Esophagus squamous epithelium (tissue), 5 donors: ENCODE measurements at regions not wholly inside any gene's neighbourhood (a gene's known extent, or its start where the extent isn't known, plus 50 kb on each side); places are given as distances from the start of the nearest gene placed in this dataset.
"Not testable (repeated sequence)": the region's sequence is repeated elsewhere in the genome, so short reads cannot be mapped to it uniquely, and the experiment has no call there.

Experiments
- DNase-seq: peaks from one replicate; lab custom pipeline; 2025; lab: John Stamatoyannopoulos, UW
- H3K27ac ChIP-seq, 4 donors: fragments of 200-600 bp; sonication (generic); one replicate each; pipeline ENCODE4 v1.5.1; 2016 to 2019; ENCODE audit warnings: mild to moderate bottlenecking in 1 of 4
- H3K27me3 ChIP-seq, 4 donors: fragments of 200-600 bp; sonication (generic); 1 replicate in 3 of 4; 2 replicates in 1 of 4; pipeline versions ENCODE4 v1.5.1 to v1.6.0; 2017 to 2021; ENCODE audit warnings: antibody characterized with exemption in 1 of 4
- H3K36me3 ChIP-seq, 3 donors: fragments of 200-600 bp; sonication (generic); one replicate each; pipeline ENCODE4 v1.5.1; 2016 to 2019
- H3K4me1 ChIP-seq, 3 donors: fragments of 200-600 bp; sonication (generic); one replicate each; pipeline ENCODE4 v1.5.1; 2017 to 2019
- H3K4me3 ChIP-seq, 4 donors: fragments of 200-600 bp; sonication (generic); 1 replicate in 3 of 4; 2 replicates in 1 of 4; pipeline ENCODE4 v1.5.1; 2016 to 2019; ENCODE audit warnings: mild to moderate bottlenecking in 2 of 4, moderate library complexity in 1 of 4
- H3K9me3 ChIP-seq, 3 donors: fragments of 200-600 bp; sonication (generic); one replicate each; pipeline ENCODE4 v1.5.1; 2016 to 2019
- CTCF ChIP-seq, 6 experiments: fragments of 450-650 bp in 4 of 6; fragments of 200-600 bp in 2 of 6; sonication (generic) in 2 of 6; IDR thresholded peaks; one replicate each; pipeline ENCODE4 v1.5.1; 2016 to 2019; ENCODE audit warnings: antibody characterized with exemption in 6 of 6, mild to moderate bottlenecking in 4 of 6, moderate library complexity in 4 of 6
- POLR2A ChIP-seq, 4 donors: fragments of 450-650 bp; IDR thresholded peaks; one replicate each; pipeline ENCODE4 v1.6.1; 2017; ENCODE audit warnings: antibody characterized with exemption in 4 of 4, mild to moderate bottlenecking in 4 of 4, moderate library complexity in 3 of 4
- WGBS, 2 donors: methylation state at CpG; one replicate each; pipeline ENCODE4 v1.1.5; 2018; 5-methylcytosine and 5-hydroxymethylcytosine counted together
- intact Hi-C: fragments of 100-400 bp; cut with DNase I; formaldehyde crosslinking; loops from one replicate; pipeline ENCODE4 v1.15.0; 2022
- donor health status: DM: yes; HTN: yes; CAD: no.

DNA sequence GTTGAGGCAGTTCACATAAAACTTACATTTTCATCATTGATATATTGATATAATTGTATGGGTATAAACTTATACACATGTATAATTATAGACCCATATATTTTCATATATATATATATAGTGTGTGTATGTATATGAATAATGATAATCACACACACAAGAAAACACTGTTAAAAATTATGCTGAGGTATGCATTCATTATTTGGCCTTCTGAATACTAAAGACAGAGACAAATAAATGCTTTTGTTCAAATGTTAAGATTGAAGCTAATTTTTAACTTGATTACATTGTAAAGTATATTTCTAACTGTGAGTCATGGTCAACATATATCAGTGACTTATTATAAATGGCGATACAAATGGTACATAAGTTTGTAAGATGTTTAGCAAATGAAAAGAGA is 888.8 kb downstream of the OTOL1 start:
- no peak overlapping the region for H3K27ac ChIP-seq
- no peaks in the 10 kb centered on the region for H3K4me1 ChIP-seq
- WGBS, 2 donors: 52 to 81% methylated on average over 1 of the region's 1 CpG
- H3K9me3 ChIP-seq: no peaks in the 10 kb centered on the region
- TF ChIP-seq POLR2A (IDR thresholded peaks at IDR 0.05): no peak
- intact Hi-C loops: no loop called here
- no peak overlapping the region for H3K4me3 ChIP-seq
- DNase-seq: no peak
- H3K27me3 ChIP-seq: no peaks in the 10 kb centered on the region
- no peaks in the 10 kb centered on the region for H3K36me3 ChIP-seq

- Histone ChIP-seq H3K36me3 (no peaks in the 10 kb centered on the region), H3K9me3 (no peaks in the 10 kb centered on the region), H3K4me1 (no peaks in the 10 kb centered on the region), H3K27ac (no peak overlapping the region), H3K4me3 (no peak overlapping the region), H3K27me3 (no peaks in the 10 kb centered on the region)
- no peak for DNase-seq
- intact Hi-C loops: no loop called here
- WGBS, 2 donors: 39 to 55% methylated on average over 3 of the region's 3 CpGs
- TF ChIP-seq POLR2A (IDR thresholded peaks at IDR 0.05) (no peak), CTCF (IDR thresholded peaks at IDR 0.05) (no peak)
Observed at GRCh38 chr3:162390891-162391290, 894.3 kb downstream of the OTOL1 start.

- Histone ChIP-seq H3K36me3 (no peaks in the 10 kb centered on the region), H3K9me3 (no peaks in the 10 kb centered on the region), H3K4me3 (no peak overlapping the region), H3K4me1 (no peaks in the 10 kb centered on the region), H3K27ac (no peak overlapping the region), H3K27me3 (no peaks in the 10 kb centered on the region)
- intact Hi-C loops: no loop called here
- DNase-seq: no peak
- no peak for TF ChIP-seq POLR2A (IDR thresholded peaks at IDR 0.05)
- no peak for TF ChIP-seq CTCF (IDR thresholded peaks at IDR 0.05)
- 19 to 43% methylated on average over 2 of the region's 2 CpGs for WGBS, 2 donors
Observed at GRCh38 chr3:162391301-162391700, 894.7 kb downstream of the OTOL1 start.

DNA sequence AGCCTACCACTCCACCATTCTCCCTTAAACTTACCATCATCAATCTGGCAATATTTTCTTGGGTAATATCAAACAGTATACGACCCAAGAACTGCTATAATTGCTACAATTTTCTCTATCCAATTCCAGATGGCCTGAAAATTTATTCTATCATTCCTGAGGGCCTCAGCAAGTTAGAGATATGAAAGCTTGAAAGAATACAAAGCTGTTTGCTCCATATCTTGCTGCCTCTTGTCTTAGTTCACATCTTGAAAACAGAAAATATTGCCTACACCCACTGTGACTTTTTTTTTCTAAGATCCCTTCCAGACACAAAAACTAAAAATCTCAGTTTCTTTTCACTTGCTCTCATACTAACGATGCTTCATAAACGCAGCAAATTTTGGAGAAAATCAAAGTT is 898.9 kb downstream of the OTOL1 start:
- no peaks in the 10 kb centered on the region for H3K4me1 ChIP-seq
- WGBS, 2 donors: 68 to 70% methylated on average over 3 of the region's 3 CpGs

DNA sequence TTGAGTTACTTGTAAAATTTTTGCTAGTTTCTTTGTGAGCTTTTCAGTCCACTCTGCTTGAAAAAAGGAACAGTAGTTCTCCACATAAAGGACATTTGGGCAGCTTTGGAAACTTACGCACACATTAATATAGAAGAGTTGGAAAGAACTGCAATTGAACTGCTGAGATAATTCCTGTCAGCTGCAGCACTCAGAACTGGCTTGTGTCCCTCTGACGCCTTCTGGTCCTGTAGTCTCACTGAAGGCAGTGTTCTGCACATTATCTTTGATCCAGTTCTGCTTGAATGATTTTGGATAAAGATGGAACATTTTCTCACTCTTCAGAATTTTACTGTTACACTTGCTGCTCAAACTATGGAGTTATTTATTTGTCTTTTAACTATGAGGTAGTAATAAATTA is 901.9 kb downstream of the OTOL1 start:
- TF ChIP-seq POLR2A (IDR thresholded peaks at IDR 0.05): no peak
- no peak for TF ChIP-seq CTCF (IDR thresholded peaks at IDR 0.05)
- no peaks in the 10 kb centered on the region for H3K27me3 ChIP-seq
- H3K4me1 ChIP-seq: no peaks in the 10 kb centered on the region
- no peak overlapping the region for H3K27ac ChIP-seq
- no peaks in the 10 kb centered on the region for H3K36me3 ChIP-seq
- H3K4me3 ChIP-seq: no peak overlapping the region
- intact Hi-C loops: no loop called here
- 67 to 69% methylated on average over 2 of the region's 2 CpGs for WGBS, 2 donors
- no peak for DNase-seq
- H3K9me3 ChIP-seq: peaks cover 0 to 5% (median 0%) of the 10 kb centered on the region in 3 donors

More for the DNA sequence above, 898.9 kb downstream of the OTOL1 start:
- no peak for DNase-seq
- Histone ChIP-seq H3K9me3 (peaks cover 0 to 5% (median 0%) of the 10 kb centered on the region in 3 donors), H3K27me3 (no peaks in the 10 kb centered on the region), H3K36me3 (no peaks in the 10 kb centered on the region), H3K4me3 (no peak overlapping the region), H3K27ac (no peak overlapping the region)
- intact Hi-C loops: no loop called here
- TF ChIP-seq CTCF (IDR thresholded peaks at IDR 0.05) (no peak), POLR2A (IDR thresholded peaks at IDR 0.05) (no peak)

- no peak overlapping the region for H3K4me3 ChIP-seq
- intact Hi-C loops: no loop called here
- no peaks in the 10 kb centered on the region for H3K4me1 ChIP-seq
- H3K9me3 ChIP-seq: peaks cover 0 to 5% (median 0%) of the 10 kb centered on the region in 3 donors
- H3K36me3 ChIP-seq: no peaks in the 10 kb centered on the region
- no peak overlapping the region for H3K27ac ChIP-seq
- WGBS, 2 donors: 31 to 40% methylated on average over 3 of the region's 3 CpGs
- TF ChIP-seq POLR2A (IDR thresholded peaks at IDR 0.05) (no peak), CTCF (IDR thresholded peaks at IDR 0.05) (no peak)
- H3K27me3 ChIP-seq: no peaks in the 10 kb centered on the region
- no peak for DNase-seq
Observed at GRCh38 chr3:162400697-162401096, 904.1 kb downstream of the OTOL1 start.

GRCh38 chr3:162411556-162411955 is 914.9 kb downstream of the OTOL1 start:
- H3K36me3 ChIP-seq, H3K27ac ChIP-seq, H3K4me1 ChIP-seq, H3K9me3 ChIP-seq, intact Hi-C loops, H3K4me3 ChIP-seq, H3K27me3 ChIP-seq, DNase-seq: not testable (repeated sequence)
- 92 to 94% methylated on average over 8 to 9 of the region's 23 CpGs for WGBS, 2 donors
